GM18861 (cell line): ENCODE measurements at regions not wholly inside any gene's neighbourhood (a gene's known extent, or its start where the extent isn't known, plus 50 kb on each side); places are given as distances from the start of the nearest gene placed in this dataset.

Source experiments
- ATAC-seq: cut with Tn5 transposase; IDR thresholded peaks from one replicate; pipeline ENCODE4 v1.9.1; 2021; ENCODE audit not compliant: unreplicated experiment

- ATAC-seq = no peak
These were observed 248.9 kb upstream of the UGT8 start for GRCh38 chr4:114349543-114350175.

- ATAC-seq = no peak
These were observed 239.7 kb upstream of the UGT8 start for GRCh38 chr4:114358901-114359300.

GRCh38 chr4:114361249-114361648, 237.4 kb upstream of the UGT8 start:
- no peak for ATAC-seq

GRCh38 chr4:114364857-114365256, 233.8 kb upstream of the UGT8 start:
- ATAC-seq = no peak

- no peak for ATAC-seq
These were observed 233.0 kb upstream of the UGT8 start for GRCh38 chr4:114365591-114365990.

GRCh38 chr4:114366368-114366767, 232.2 kb upstream of the UGT8 start:
- no peak for ATAC-seq

- no peak for ATAC-seq
These were observed 229.9 kb upstream of the UGT8 start for GRCh38 chr4:114368751-114369150.

GRCh38 chr4:114373508-114373907, 225.1 kb upstream of the UGT8 start:
- ATAC-seq = no peak

- no peak for ATAC-seq
These were observed 220.2 kb upstream of the UGT8 start for GRCh38 chr4:114378305-114378903.

- no peak for ATAC-seq
These were observed 215.5 kb upstream of the UGT8 start for GRCh38 chr4:114383067-114383466.

GRCh38 chr4:114383721-114384120, 214.9 kb upstream of the UGT8 start:
- ATAC-seq = no peak

- ATAC-seq = no peak
These were observed 214.0 kb upstream of the UGT8 start for GRCh38 chr4:114384629-114385028.

GRCh38 chr4:114385195-114385985, 213.2 kb upstream of the UGT8 start:
- no peak for ATAC-seq

- peak; percentile 43 for ATAC-seq
These were observed 211.9 kb upstream of the UGT8 start for GRCh38 chr4:114386637-114387233.

- ATAC-seq = no peak
These were observed 209.4 kb upstream of the UGT8 start for GRCh38 chr4:114389070-114389685.

- ATAC-seq = no peak
These were observed 205.1 kb upstream of the UGT8 start for GRCh38 chr4:114393295-114394038.

GRCh38 chr4:114396808-114397207, 201.8 kb upstream of the UGT8 start:
- no peak for ATAC-seq

GRCh38 chr4:114398410-114398809, 200.2 kb upstream of the UGT8 start:
- no peak for ATAC-seq

GRCh38 chr4:114399105-114399504, 199.5 kb upstream of the UGT8 start:
- no peak for ATAC-seq

GRCh38 chr4:114400531-114400930, 198.1 kb upstream of the UGT8 start:
- ATAC-seq = no peak

- ATAC-seq = no peak
These were observed 197.1 kb upstream of the UGT8 start for GRCh38 chr4:114401483-114401882.
